ENCODE measurements at regions not wholly inside any gene's neighbourhood (a gene's known extent, or its start where the extent isn't known, plus 50 kb on each side); places are given as distances from the start of the nearest gene placed in this dataset.
"Not testable (repeated sequence)": the region's sequence is repeated elsewhere in the genome, so short reads cannot be mapped to it uniquely, and the experiment has no call there.

GRCh38 chr2:34234823-34235222 lies 635.7 kb upstream of the FAM98A start:
- Histone ChIP-seq H3K4me3 (no peak overlapping the region), H3K27me3 (replicated peaks; ENCODE audit: insufficient read depth) (no peaks in the 10 kb centered on the region), H3K4me1 (replicated peaks) (no peaks in the 10 kb centered on the region), H3K9me3 (no peaks in the 10 kb centered on the region), H3K27ac (no peak overlapping the region), H3K36me3 (no peaks in the 10 kb centered on the region)
- no peak for DNase-seq (ENCODE audit: low spot score)
- TF ChIP-seq POLR2AphosphoS5 (IDR thresholded peaks at IDR 0.05): no peak
- no peak for TF ChIP-seq POLR2A (IDR thresholded peaks at IDR 0.05)
- no peak for TF ChIP-seq CTCF (IDR thresholded peaks at IDR 0.05)
- intact Hi-C loops (cut with DNase I): no loop called here
- WGBS: 92% methylated on average over 3 of the region's 3 CpGs

- TF ChIP-seq CTCF (IDR thresholded peaks at IDR 0.05) (no peak), POLR2A (IDR thresholded peaks at IDR 0.05) (no peak), POLR2AphosphoS5 (IDR thresholded peaks at IDR 0.05) (no peak)
- Histone ChIP-seq H3K4me1 (replicated peaks) (no peaks in the 10 kb centered on the region), H3K4me3 (no peak overlapping the region), H3K9me3 (no peaks in the 10 kb centered on the region), H3K27ac (no peak overlapping the region), H3K27me3 (replicated peaks; ENCODE audit: insufficient read depth) (no peaks in the 10 kb centered on the region), H3K36me3 (no peaks in the 10 kb centered on the region)
- no peak for DNase-seq (ENCODE audit: low spot score)
- WGBS: 47% methylated on average over 1 of the region's 1 CpG
- intact Hi-C loops (cut with DNase I): no loop called here
Measured at GRCh38 chr2:34229998-34230397, 630.9 kb upstream of the FAM98A start.

- WGBS: 85% methylated on average over 4 of the region's 4 CpGs
- H3K4me1 ChIP-seq (replicated peaks): no peaks in the 10 kb centered on the region
- H3K27me3 ChIP-seq (replicated peaks; ENCODE audit: insufficient read depth): no peaks in the 10 kb centered on the region
- no peak overlapping the region for H3K4me3 ChIP-seq
- no peak overlapping the region for H3K27ac ChIP-seq
- H3K9me3 ChIP-seq: no peaks in the 10 kb centered on the region
- intact Hi-C loops (cut with DNase I): no loop called here
- H3K36me3 ChIP-seq: no peaks in the 10 kb centered on the region
- DNase-seq (ENCODE audit: low spot score): no peak
- TF ChIP-seq POLR2A (IDR thresholded peaks at IDR 0.05): no peak
- TF ChIP-seq POLR2AphosphoS5 (IDR thresholded peaks at IDR 0.05): no peak
- no peak for TF ChIP-seq CTCF (IDR thresholded peaks at IDR 0.05)
Measured at GRCh38 chr2:34215174-34215573, 616.1 kb upstream of the FAM98A start.

- H3K4me1 ChIP-seq (replicated peaks); H3K27ac ChIP-seq; intact Hi-C loops (cut with DNase I); H3K27me3 ChIP-seq (replicated peaks; ENCODE audit: insufficient read depth); DNase-seq (ENCODE audit: low spot score); H3K36me3 ChIP-seq; H3K4me3 ChIP-seq; H3K9me3 ChIP-seq: not testable (repeated sequence)
- 87% methylated on average over 8 of the region's 8 CpGs for WGBS
Measured at GRCh38 chr2:34210382-34210781, 611.3 kb upstream of the FAM98A start.

GRCh38 chr2:34204560-34204959 lies 605.5 kb upstream of the FAM98A start:
- no peak for TF ChIP-seq CTCF (IDR thresholded peaks at IDR 0.05)
- TF ChIP-seq POLR2A (IDR thresholded peaks at IDR 0.05): no peak
- no peak for TF ChIP-seq POLR2AphosphoS5 (IDR thresholded peaks at IDR 0.05)
- DNase-seq (ENCODE audit: low spot score): no peak
- WGBS: 88% methylated on average over 1 of the region's 1 CpG
- H3K36me3 ChIP-seq: no peaks in the 10 kb centered on the region
- H3K27me3 ChIP-seq (replicated peaks; ENCODE audit: insufficient read depth): no peaks in the 10 kb centered on the region
- no peaks in the 10 kb centered on the region for H3K4me1 ChIP-seq (replicated peaks)
- H3K27ac ChIP-seq: no peak overlapping the region
- no peaks in the 10 kb centered on the region for H3K9me3 ChIP-seq
- intact Hi-C loops (cut with DNase I): no loop called here
- H3K4me3 ChIP-seq: no peak overlapping the region

Data from prostate gland (tissue), 2 donors.